Hematopoietic multipotent progenitor cell (in vitro differentiated cells): ENCODE measurements at regions not wholly inside any gene's neighbourhood (a gene's known extent, or its start where the extent isn't known, plus 50 kb on each side); places are given as distances from the start of the nearest gene placed in this dataset.
"Not testable (repeated sequence)": the region's sequence is repeated elsewhere in the genome, so short reads cannot be mapped to it uniquely, and the experiment has no call there.

Experiments used
- DNase-seq, 3 donors: peaks; one replicate each; pipeline ENCODE4 v3.0.0-alpha.2; 2011 to 2015; ENCODE audit warnings: low read depth in 2 of 3, low spot score in 2 of 3

GRCh38 chr2:88802026-88802425 lies 110.6 kb downstream of the RPIA start:
- not testable (repeated sequence) for DNase-seq

- no peak for DNase-seq
Observed at GRCh38 chr2:88807237-88807962, 115.9 kb downstream of the RPIA start.

- DNase-seq = no peak
Observed at GRCh38 chr2:88808083-88808482, 116.6 kb downstream of the RPIA start.

DNA sequence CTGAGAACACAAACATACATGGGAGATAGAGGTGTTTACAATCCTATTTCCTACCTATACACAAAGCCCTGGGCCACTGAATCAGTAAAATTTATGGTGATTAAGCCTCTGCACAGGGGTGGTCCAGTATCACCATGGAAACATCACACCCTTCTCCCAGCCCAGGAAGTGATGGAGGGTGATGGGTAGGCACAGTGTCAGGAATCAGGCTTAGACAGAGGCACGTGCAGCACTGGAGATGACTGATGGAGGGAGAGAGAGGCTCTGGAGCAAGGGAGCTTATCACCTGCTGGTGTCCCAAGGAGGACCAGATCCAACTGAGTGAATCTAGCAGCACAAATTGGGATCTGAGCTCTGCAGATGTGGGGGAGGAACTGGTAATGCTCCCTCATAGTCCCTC lies 117.2 kb downstream of the RPIA start:
- DNase-seq = no peak

GRCh38 chr2:88809216-88809615 lies 117.7 kb downstream of the RPIA start:
- DNase-seq = no peak

DNA sequence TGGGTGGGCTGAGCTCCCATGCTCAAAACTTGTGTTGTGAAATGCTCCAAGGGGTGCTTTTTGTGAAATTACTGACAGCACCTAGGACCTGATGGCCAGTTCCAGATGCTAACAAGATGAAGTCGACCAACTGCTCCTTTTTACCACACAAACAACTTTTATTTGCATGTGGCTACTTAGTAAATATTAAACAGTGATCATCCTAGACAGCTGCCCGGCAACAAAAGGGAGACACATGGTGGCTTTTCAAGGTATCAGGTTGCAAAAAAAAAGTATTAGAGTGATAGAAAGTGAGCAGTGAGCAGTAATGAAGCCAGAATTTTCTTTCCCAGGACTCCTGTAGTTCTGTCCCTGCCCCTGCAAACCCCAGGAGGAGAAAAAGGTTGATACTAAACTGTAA lies 118.5 kb downstream of the RPIA start:
- DNase-seq = no peak

DNA sequence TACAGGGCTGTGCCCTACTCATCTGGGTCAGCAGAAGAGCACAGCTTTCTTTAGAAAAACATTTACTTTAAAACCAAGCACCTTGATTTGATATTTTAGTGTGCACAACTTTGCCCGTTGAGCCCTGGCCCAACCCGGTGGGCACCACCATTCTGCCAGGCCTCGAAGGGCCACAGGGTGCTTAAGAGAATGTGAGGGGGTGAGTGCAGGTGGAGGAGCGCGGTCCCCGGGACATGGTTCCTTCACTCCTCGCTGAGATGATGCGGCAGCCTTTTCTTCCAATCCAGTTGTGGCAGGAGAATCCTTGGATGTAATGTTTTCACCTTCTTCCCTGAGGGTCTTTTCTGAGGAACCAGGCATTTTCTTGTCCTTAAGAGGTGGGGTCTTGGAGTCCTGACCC lies 119.0 kb downstream of the RPIA start:
- no peak for DNase-seq

DNA sequence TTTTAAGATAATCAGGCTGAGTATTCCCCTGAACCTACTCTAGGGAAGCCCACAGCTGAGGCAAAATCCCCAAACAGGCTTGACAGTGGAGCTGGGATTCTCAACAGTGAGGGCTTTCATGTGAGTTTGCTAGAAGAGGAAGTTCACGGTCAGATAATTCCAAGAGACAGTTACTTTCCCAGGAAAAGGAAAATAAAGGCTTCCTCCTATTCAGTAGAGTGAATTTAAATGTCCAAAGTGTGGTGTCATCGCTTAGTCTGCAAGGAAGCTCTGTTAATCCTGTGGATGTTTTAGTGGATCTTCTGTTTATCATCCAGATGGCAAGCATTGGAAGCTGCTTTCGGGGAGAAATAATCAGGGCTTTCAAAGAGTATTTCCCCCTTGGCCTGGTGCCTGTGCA lies 119.8 kb downstream of the RPIA start:
- no peak for DNase-seq

GRCh38 chr2:88811681-88812080 lies 120.2 kb downstream of the RPIA start:
- DNase-seq = no peak

- DNase-seq = peak in 1 of 3 donors; percentile 20
Observed at GRCh38 chr2:88813612-88814011, 122.1 kb downstream of the RPIA start.

GRCh38 chr2:88815282-88815681 lies 123.8 kb downstream of the RPIA start:
- DNase-seq = no peak

GRCh38 chr2:88815697-88816096 lies 124.2 kb downstream of the RPIA start:
- DNase-seq = no peak

DNA sequence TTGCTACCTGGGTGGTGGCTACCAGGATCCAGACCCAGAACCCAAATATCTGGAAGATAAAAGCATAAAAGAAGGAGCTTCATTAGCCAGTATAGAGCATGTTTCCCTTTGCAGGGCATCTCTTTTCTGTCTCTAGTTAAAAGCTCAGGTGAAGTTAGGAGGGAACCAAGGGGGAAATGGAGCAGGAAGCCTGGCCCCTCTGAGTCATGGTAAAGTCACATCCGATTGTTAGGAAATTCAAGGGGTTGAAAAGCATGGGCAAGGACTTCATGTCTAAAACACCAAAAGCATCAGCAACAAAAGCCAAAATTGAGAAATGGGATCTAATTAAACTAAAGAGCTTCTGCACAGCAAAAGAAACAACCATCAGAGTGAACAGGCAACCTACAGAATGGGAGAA lies 126.9 kb downstream of the RPIA start:
- DNase-seq = no peak

- no peak for DNase-seq
Observed at GRCh38 chr2:88824951-88825350, 133.5 kb downstream of the RPIA start.

- DNase-seq = no peak
Observed at GRCh38 chr2:88826399-88826798, 134.9 kb downstream of the RPIA start.

- DNase-seq = no peak
Observed at GRCh38 chr2:88827821-88828220, 136.3 kb downstream of the RPIA start.

DNA sequence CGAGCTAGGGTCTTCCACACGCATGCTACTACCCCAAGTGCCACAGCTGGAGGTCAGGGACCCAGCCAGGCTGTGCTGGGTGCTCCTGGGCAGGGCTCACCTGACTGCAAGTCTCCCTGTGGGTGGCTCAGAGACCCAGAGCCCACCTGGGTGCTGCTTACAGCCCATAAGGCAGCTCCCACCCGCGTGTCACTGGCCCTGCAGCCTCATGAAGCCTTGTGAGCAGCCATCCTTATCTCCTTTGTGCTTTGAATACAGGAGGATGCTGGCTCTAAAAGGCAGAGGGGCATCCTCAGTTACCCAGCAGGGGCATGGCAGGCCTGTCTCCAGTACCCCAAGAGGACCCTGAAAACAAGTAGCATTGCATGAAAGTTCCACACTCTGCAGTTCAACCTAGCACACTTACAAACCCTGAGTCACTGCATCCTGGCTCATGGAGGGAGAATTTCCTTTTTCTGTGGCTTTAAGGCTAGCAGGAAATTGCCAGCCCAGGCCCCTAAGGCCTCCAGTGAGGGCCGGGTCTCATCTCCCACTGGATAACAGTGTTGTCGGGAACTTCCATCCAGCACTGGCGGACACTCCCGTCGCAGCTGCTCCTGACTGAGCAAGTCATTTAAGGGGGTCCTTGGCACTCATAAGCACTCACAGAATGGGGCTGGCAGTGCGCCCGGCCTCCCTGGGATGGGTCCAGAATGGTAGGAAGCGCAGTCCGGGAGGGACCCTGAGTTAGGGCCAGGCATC lies 137.1 kb downstream of the RPIA start:
- no peak for DNase-seq

DNA sequence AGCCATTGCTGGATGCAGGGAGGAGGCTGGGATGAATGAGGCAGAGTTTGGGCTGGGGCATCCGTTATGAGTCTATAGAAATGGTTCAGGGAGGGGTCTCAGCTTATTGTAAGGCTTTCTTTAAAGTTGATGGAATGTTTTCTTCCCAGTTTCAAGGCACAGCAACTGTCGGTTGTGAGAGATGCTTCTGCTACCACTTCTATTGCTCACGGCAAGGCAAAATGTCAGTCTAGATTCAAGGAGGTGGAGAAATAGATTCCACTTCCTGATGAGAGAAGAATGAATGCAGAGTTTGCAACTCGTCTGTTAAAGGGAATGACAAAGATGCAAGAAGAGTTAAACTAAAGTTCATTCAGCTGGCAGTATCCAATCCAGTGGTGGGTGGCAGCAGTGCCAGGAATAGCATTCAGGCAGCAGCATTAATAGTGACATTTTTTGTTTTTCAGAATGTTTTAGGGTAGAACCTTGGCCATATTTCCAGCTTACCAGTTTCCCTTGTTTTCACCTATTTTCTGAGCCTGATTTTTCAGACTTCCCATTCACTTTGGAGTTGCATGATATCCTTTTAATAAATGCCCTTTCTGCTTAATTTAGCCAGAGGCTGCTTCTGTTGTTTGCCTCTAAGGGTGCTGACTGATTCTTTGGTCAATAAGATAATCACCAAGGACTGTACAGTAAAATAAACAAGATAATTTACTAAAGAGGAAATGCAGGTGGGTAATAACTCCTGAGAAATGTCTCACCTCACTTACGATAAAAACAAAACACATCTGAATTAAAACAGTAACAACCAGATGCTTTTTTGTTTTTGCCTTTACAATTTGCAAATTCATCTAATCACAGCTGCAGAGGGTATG lies 138.4 kb downstream of the RPIA start:
- no peak for DNase-seq

DNA sequence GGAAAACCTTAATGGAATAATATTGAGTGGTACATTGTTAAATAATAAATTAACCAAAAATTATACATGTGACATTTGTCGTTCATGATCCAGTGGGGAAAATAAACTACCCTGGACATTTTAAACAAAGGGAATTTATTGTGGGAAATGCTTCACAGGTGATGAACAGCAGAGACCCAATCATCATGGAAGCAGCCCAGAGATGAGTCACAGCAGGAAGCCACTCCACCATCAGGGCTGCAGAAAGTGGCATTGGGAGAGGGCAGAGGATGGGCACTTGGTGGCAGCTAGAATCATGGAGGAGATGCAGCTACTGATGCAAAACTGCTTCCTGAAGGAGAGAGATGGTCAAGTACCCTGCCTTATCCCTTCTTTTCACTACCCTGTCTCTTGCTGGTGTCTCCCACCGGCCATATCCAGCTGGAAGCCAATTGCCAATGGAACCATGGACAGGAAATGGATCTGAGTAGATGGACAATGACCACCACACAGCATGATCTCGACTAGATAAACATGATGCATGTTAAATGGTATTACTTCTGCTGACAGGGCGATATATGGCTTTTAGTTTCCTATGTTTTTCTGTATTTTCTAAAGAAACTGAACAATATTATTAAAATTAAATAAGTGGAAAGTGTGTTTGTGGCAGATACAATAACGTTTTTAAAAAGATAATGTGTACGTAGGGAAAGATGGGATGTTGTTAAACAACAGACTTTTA lies 139.8 kb downstream of the RPIA start:
- DNase-seq = no peak

DNA sequence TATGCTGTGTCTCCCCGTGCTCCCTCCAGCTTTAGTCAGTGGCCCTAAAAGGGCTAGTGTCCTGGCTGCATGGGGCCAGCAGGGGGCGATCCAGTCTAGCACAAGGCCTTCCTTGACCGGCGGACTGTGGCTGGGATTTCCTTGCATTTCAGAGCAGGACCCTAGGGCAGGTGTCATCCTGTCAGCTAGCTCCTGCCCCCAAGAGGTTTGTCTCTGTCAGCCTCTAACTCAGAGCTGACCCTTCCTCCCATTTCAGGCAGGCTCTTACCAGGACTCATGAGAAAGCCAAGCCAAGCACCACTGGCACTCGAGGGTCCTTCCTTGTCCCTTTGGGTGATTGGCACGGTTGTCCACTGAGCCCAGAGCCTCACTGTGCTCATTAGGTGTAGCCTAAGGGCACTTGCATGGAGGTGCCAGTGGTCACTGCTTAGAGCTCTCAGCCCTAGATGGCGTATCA lies 140.3 kb downstream of the RPIA start:
- peak in 2 of 3 donors; percentile 68 to 71 for DNase-seq
